ENCODE measurements at regions not wholly inside any gene's neighbourhood (a gene's known extent, or its start where the extent isn't known, plus 50 kb on each side); places are given as distances from the start of the nearest gene placed in this dataset.
A peak's percentile ranks its signal among the peaks of the same experiment; 100 is the strongest.

- no peak overlapping the region for H3K9ac ChIP-seq (ENCODE audit: insufficient read depth in 1 of 2, low read length in 2 of 2)
- DNase-seq = no peak
- ATAC-seq (ENCODE audit: insufficient read depth, low FRiP score) = no peak
- no peaks in the 10 kb centered on the region for H3K9me3 ChIP-seq (ENCODE audit: control insufficient read depth in 4 of 4, insufficient read depth in 3 of 4, low read length in 3 of 4)
- no peaks in the 10 kb centered on the region for H3K36me3 ChIP-seq (ENCODE audit: control insufficient read depth in 4 of 4, insufficient read depth in 4 of 4, low read length in 4 of 4)
- no peak overlapping the region for H3K4me3 ChIP-seq
- TF ChIP-seq CTCF (IDR thresholded peaks at IDR 0.05; ENCODE audit: control extremely low read depth, extremely low read depth) = no peak
- no peaks in the 10 kb centered on the region for H3K4me1 ChIP-seq (ENCODE audit: control insufficient read depth in 5 of 5, insufficient read depth in 5 of 5, low read length in 5 of 5)
- no peak overlapping the region for H3K27ac ChIP-seq (ENCODE audit: low read depth in 1 of 2, low read length in 1 of 2)
- WGBS, 2 donors = 87 to 90% methylated on average over 5 of the region's 5 CpGs
- no peaks in the 10 kb centered on the region for H3K27me3 ChIP-seq (ENCODE audit: control insufficient read depth in 3 of 3, insufficient read depth in 3 of 3, low read length in 2 of 3)
These were observed 90.0 kb downstream of the DSEL start for GRCh38 chr18:67426486-67426885.

- TF ChIP-seq CTCF (IDR thresholded peaks at IDR 0.05; ENCODE audit: control extremely low read depth, extremely low read depth) = no peak
- no peaks in the 10 kb centered on the region for H3K36me3 ChIP-seq (ENCODE audit: control insufficient read depth in 4 of 4, insufficient read depth in 4 of 4, low read length in 4 of 4)
- H3K27me3 ChIP-seq (ENCODE audit: control insufficient read depth in 3 of 3, insufficient read depth in 3 of 3, low read length in 2 of 3) = no peaks in the 10 kb centered on the region
- no peak for ATAC-seq (ENCODE audit: insufficient read depth, low FRiP score)
- no peak for DNase-seq
- no peaks in the 10 kb centered on the region for H3K4me1 ChIP-seq (ENCODE audit: control insufficient read depth in 5 of 5, insufficient read depth in 5 of 5, low read length in 5 of 5)
- no peak overlapping the region for H3K27ac ChIP-seq (ENCODE audit: low read depth in 1 of 2, low read length in 1 of 2)
- H3K4me3 ChIP-seq = no peak overlapping the region
- no peaks in the 10 kb centered on the region for H3K9me3 ChIP-seq (ENCODE audit: control insufficient read depth in 4 of 4, insufficient read depth in 3 of 4, low read length in 3 of 4)
- H3K9ac ChIP-seq (ENCODE audit: insufficient read depth in 1 of 2, low read length in 2 of 2) = no peak overlapping the region
These were observed 90.8 kb downstream of the DSEL start for GRCh38 chr18:67425672-67426071.

- H3K4me3 ChIP-seq = no peak overlapping the region
- no peaks in the 10 kb centered on the region for H3K4me1 ChIP-seq (ENCODE audit: control insufficient read depth in 5 of 5, insufficient read depth in 5 of 5, low read length in 5 of 5)
- WGBS, 2 donors = 77 to 88% methylated on average over 1 of the region's 1 CpG
- ATAC-seq (ENCODE audit: insufficient read depth, low FRiP score) (no peak), DNase-seq (no peak)
- no peaks in the 10 kb centered on the region for H3K27me3 ChIP-seq (ENCODE audit: control insufficient read depth in 3 of 3, insufficient read depth in 3 of 3, low read length in 2 of 3)
- no peaks in the 10 kb centered on the region for H3K36me3 ChIP-seq (ENCODE audit: control insufficient read depth in 4 of 4, insufficient read depth in 4 of 4, low read length in 4 of 4)
- no peak overlapping the region for H3K27ac ChIP-seq (ENCODE audit: low read depth in 1 of 2, low read length in 1 of 2)
- TF ChIP-seq CTCF (IDR thresholded peaks at IDR 0.05; ENCODE audit: control extremely low read depth, extremely low read depth) = no peak
- no peaks in the 10 kb centered on the region for H3K9me3 ChIP-seq (ENCODE audit: control insufficient read depth in 4 of 4, insufficient read depth in 3 of 4, low read length in 3 of 4)
- no peak overlapping the region for H3K9ac ChIP-seq (ENCODE audit: insufficient read depth in 1 of 2, low read length in 2 of 2)
These were observed 94.9 kb downstream of the DSEL start for GRCh38 chr18:67421651-67422050.

GRCh38 chr18:67417864-67418523, 98.5 kb downstream of the DSEL start:
- no peak for TF ChIP-seq CTCF (IDR thresholded peaks at IDR 0.05; ENCODE audit: control extremely low read depth, extremely low read depth)
- no peak overlapping the region for H3K4me3 ChIP-seq
- ATAC-seq (ENCODE audit: insufficient read depth, low FRiP score) (peak; percentile 72), DNase-seq (peak in 1 of 3 donors; percentile 9)
- no peak overlapping the region for H3K27ac ChIP-seq (ENCODE audit: low read depth in 1 of 2, low read length in 1 of 2)
- no peaks in the 10 kb centered on the region for H3K27me3 ChIP-seq (ENCODE audit: control insufficient read depth in 3 of 3, insufficient read depth in 3 of 3, low read length in 2 of 3)
- H3K9me3 ChIP-seq (ENCODE audit: control insufficient read depth in 4 of 4, insufficient read depth in 3 of 4, low read length in 3 of 4) = no peaks in the 10 kb centered on the region
- H3K36me3 ChIP-seq (ENCODE audit: control insufficient read depth in 4 of 4, insufficient read depth in 4 of 4, low read length in 4 of 4) = no peaks in the 10 kb centered on the region
- no peak overlapping the region for H3K9ac ChIP-seq (ENCODE audit: insufficient read depth in 1 of 2, low read length in 2 of 2)
- WGBS, 2 donors = 62 to 63% methylated on average over 6 of the region's 6 CpGs
- H3K4me1 ChIP-seq (ENCODE audit: control insufficient read depth in 5 of 5, insufficient read depth in 5 of 5, low read length in 5 of 5) = no peaks in the 10 kb centered on the region
